NCI-H2227 (cell line): ENCODE measurements at regions not wholly inside any gene's neighbourhood (a gene's known extent, or its start where the extent isn't known, plus 50 kb on each side); places are given as distances from the start of the nearest gene placed in this dataset.

Experiments
- DNase-seq: peaks from one replicate; lab custom pipeline; 2025; ENCODE audit not compliant: unreplicated experiment; lab: John Stamatoyannopoulos, UW

DNA sequence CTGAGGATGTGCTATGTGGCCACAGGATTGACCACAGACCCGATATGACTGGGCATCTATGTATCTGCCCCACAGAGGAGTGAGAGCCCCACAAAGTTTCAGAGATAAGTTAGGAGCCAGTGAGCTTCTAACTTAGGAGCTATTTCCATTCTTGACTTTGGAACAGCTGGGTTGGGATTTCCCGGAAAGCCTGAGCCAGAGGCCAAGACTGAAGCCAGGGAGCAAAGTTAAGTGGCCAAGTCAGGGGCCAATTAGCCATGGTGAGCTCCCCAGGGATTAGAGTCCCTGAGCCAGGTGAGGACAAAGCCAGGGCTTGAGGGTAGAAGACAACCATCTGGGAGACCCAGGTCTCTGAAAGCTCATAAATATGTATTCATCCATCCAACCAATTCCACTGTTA is 143.6 kb downstream of the MAFB start:
- DNase-seq, result no peak

GRCh38 chr20:40542065-40542464 is 147.0 kb downstream of the MAFB start:
- no peak for DNase-seq

- DNase-seq, result no peak
Observed at GRCh38 chr20:40540166-40540565, 148.9 kb downstream of the MAFB start.

GRCh38 chr20:40538131-40538530 is 150.9 kb downstream of the MAFB start:
- DNase-seq, result no peak

DNA sequence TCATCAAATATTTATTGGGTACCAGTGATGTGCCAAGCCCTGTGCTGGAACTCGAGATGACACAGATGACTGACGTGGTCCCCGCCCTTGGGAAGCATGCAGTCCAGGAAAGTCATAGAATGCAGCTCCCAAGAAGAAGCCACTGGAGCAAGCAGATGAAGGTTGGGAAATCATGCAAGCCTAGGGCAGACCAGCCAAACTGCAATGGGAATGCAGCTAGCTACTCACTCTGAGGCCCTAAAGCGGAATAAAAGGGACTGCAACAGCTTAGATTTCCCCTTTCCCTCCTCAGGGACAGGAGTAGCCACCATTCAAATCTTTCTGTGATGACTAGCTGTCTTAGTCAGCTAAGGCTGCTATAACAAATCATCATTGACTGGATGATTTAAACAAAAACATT is 152.2 kb downstream of the MAFB start:
- DNase-seq, result no peak

DNA sequence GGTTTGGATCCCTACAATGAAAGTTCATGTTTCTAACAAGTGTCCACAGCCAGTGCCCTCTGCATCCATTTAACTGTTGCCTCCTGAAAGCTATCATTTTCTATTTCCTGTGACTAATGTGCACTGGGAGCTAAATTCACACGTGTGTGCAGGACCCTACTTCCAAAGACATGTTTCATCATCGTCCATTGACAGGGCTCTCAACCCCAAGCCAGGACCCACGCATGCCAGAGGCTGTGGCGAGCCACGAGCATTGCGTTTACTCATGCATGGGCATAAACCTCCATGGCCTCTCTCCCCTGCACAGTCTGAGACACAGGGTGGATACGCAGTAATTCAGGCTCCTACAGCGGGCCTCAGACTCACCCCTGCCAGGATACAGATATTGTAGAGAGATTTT is 153.2 kb downstream of the MAFB start:
- DNase-seq, result no peak

DNA sequence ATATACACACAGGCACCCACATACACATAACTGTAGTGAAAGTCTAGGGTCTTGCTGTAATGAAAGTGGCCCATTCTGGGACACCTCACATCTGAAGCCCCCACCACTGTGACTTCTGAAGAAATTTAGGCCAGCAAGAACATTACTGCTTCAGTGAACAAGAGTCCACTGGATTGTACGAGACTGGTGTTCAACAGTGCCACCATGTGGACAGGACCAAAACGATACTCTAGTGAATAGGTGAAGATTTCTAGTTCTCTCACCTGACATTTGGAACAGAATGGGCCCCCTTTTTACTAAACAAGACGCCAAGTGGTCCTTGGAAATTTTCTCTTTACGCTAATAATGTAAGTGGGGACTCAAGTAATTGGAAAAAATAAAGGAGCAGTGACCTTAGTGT is 156.9 kb downstream of the MAFB start:
- DNase-seq, result peak; percentile 23

GRCh38 chr20:40525351-40525750 is 163.7 kb downstream of the MAFB start:
- no peak for DNase-seq

DNA sequence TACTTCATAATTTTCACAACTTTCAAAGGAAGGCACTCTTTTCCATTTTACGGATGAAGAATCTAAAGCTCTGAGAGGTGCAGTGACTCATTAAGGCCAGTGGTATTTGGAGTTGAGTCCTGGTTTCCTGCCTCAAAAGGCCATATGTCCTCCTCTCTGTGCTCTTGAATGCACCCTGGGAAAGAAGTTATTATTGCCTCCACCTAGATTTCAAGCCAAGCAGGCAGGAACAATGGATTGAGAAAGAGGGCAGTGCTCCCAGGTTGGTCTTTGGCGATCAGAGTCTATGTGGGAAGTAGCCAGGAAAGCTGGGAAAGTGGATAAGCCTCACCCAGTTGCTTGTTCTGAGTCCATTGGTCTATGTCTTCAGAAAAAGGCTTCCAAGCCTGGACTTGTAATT is 165.0 kb downstream of the MAFB start:
- DNase-seq, result no peak

GRCh38 chr20:40522405-40522804 is 166.6 kb downstream of the MAFB start:
- DNase-seq, result no peak

DNA sequence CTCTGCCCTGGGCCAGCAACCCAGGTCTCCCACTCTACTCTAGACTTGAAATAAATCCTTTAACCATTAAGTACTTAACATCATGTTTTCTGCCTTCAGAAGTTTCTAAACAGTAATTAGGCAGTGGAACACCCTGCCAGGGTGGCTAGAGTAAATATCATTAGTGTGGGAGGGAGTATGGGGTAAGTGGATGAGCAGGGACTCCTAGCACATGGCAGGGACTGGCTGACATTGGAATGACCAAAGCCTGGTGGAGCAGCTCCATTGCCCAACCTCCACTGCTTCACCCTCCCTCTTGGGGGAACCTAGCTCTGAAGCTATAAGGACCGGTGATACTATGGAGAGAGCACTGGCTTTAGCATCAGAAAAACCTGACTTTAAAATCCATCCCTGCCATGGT is 167.1 kb downstream of the MAFB start:
- DNase-seq, result no peak

DNA sequence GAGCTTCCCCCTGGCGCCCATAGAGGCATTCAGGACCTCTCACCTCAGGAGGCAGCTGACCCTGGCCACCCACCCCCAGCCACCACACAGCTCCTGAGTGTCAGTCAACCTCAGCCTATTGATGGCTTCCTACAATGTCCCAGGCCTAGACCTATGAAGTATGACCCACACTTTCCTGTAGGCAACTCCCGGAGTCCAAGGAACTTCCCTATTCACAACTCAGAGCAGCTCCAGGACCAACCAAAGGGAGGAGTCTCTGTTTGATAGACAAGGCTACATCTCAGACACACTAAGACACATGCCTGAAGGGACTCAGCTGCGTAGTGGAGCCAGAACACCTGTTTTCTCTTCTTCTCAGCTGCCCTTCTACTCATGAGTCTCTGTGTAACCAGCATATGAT is 169.1 kb downstream of the MAFB start:
- DNase-seq, result no peak

- no peak for DNase-seq
Observed at GRCh38 chr20:40512994-40513393, 176.0 kb downstream of the MAFB start.

DNA sequence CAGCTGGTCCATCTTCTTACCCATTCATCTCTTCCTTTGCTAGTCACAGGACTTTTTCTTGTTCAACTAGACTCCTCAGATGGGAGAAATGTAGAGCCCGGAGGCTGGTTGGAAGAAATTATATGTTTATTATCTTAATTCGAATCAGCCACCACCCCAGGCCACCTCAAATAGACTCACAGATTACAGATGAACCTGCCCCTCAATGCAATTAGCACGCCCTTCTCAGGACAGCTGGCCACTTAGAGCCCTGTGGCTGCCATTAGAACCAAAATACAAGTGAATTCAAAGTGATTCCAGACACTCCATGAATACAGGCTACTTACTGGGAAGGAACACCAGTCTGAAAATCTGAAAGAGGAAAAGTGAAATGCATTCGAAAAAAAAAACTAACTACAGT is 176.4 kb downstream of the MAFB start:
- no peak for DNase-seq

GRCh38 chr20:40511478-40511877 is 177.6 kb downstream of the MAFB start:
- DNase-seq, result no peak

DNA sequence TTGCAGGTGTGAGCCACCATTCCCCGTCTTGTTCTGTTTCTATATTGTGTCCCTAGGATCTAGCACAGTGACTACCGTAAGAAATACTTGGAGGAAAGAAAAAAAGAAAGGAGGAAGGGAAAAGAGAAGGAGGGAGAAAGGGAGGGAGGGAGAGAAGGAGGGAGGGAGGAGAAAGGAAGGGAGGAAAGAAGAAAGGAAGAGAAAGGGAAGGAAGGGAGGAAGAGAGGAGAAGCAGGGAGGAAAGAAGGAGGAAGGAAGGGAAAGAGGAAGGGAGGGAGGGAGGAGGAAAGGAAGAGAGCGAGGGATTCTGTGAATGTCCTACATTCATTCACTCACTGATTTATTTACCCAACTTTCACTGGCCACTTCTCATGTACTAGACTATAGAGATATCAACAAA is 178.4 kb downstream of the MAFB start:
- no peak for DNase-seq

GRCh38 chr20:40508821-40509220 is 180.2 kb downstream of the MAFB start:
- no peak for DNase-seq

DNA sequence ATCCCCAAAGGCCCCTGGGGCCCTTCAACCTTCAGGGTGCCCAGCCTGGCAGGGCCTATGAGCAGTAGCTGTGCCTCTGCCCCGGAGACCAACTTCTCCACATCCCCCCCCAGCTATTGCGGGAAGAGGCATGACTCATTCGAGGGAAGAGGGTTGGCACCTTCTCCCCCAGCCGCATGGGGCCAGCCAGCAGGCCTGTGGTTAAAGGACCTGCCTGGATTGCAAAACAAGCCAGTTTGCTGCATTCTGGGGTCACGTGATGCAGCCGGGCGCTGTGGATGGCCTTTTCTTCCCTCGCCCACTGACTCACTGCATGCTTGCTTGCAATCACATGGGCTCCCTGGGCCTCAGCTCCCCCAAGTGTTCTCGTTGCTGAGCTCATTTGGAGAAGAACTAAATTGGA is 182.5 kb downstream of the MAFB start:
- DNase-seq, result no peak

DNA sequence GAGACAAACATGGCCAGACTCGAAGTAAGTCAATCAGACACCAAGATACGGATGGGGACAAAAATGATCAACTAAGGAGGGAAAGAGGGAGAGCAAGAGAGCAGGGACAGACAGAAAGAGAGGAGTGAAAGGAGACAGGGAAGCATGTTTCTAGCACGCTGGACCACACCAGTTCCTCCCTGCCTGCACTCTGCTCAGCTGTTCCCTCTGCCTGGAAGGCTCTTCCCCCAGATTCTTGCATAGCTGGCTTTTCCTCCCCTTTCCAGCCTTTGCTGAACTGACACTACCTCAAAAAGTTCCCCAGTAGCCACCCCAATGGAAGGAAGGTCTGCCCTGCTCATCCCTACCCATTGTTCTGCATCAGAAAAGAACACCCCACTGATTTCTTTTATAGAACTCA is 185.9 kb downstream of the MAFB start:
- no peak for DNase-seq

DNA sequence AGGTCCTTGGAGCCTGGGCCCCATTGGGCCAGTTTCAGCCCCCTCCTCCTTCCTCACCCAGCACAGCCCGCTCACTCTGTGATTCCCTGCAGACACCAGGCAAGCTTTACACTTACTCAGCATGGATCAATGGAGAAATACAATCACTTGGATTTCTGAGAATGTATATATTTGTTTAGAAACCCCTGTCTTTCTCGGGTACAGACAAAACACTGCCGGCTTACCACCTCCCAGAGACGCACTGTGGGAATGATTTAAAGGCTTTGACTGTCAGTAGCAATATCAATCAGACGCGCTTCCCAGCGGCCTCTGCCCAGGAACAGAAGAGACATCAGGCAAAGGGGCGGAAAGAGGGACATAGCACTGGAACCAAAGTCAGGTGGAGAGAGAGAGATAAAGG is 186.5 kb downstream of the MAFB start:
- no peak for DNase-seq

GRCh38 chr20:40499391-40499790 is 189.6 kb downstream of the MAFB start:
- DNase-seq, result no peak

- DNase-seq, result no peak
Observed at GRCh38 chr20:40497899-40498691, 190.9 kb downstream of the MAFB start.

- DNase-seq, result no peak
Observed at GRCh38 chr20:40495956-40496355, 193.1 kb downstream of the MAFB start.
